ENCODE measurements at regions not wholly inside any gene's neighbourhood (a gene's known extent, or its start where the extent isn't known, plus 50 kb on each side); places are given as distances from the start of the nearest gene placed in this dataset.

GRCh38 chr20:12833861-12834260 is 174.9 kb upstream of the SPTLC3 start:
- CTCF ChIA-PET, result interaction anchor here (1.5 kb wide), 1 partner anchor 90 kb away, joined by 3 read pairs; no protein-coding TSS in a partner anchor
- Mint-ChIP-seq H3K4me3 (ENCODE audit: unreplicated experiment) (no peak overlapping the region), H3K4me1 (ENCODE audit: insufficient read depth, unreplicated experiment) (no peaks in the 10 kb centered on the region), H3K9me3 (ENCODE audit: unreplicated experiment) (no peaks in the 10 kb centered on the region), H3K27ac (ENCODE audit: low read depth, unreplicated experiment) (no peak overlapping the region), H3K27me3 (ENCODE audit: insufficient read depth, unreplicated experiment) (no peaks in the 10 kb centered on the region), H3K36me3 (ENCODE audit: insufficient read depth, unreplicated experiment) (no peaks in the 10 kb centered on the region)
- no TSS peak for BruUV-seq (replicated peaks)
- TF ChIP-seq CTCF (IDR thresholded peaks at IDR 0.05; ENCODE audit: unreplicated experiment), result no peak
- intact Hi-C loops (cut with micrococcal nuclease), result no loop called here
- no peak for DNase-seq (ENCODE audit: unreplicated experiment)
- POLR2A ChIA-PET, result no interaction called here

- no peak for DNase-seq (ENCODE audit: unreplicated experiment)
- no peak overlapping the region for H3K27ac Mint-ChIP-seq (ENCODE audit: low read depth, unreplicated experiment)
- no TSS peak for BruUV-seq (replicated peaks)
- TF ChIP-seq CTCF (IDR thresholded peaks at IDR 0.05; ENCODE audit: unreplicated experiment), result no peak
- intact Hi-C loops (cut with micrococcal nuclease), result no loop called here
- CTCF ChIA-PET, result interaction anchor here (0.6 to 1.1 kb wide), 2 partner anchors 28 to 1322 kb away, joined by 3 to 4 read pairs; no protein-coding TSS in a partner anchor
- peaks cover 13% of the 10 kb centered on the region for H3K27me3 Mint-ChIP-seq (ENCODE audit: insufficient read depth, unreplicated experiment)
- H3K9me3 Mint-ChIP-seq (ENCODE audit: unreplicated experiment), result no peaks in the 10 kb centered on the region
- POLR2A ChIA-PET, result no interaction called here
- H3K4me1 Mint-ChIP-seq (ENCODE audit: insufficient read depth, unreplicated experiment), result no peaks in the 10 kb centered on the region
- H3K36me3 Mint-ChIP-seq (ENCODE audit: insufficient read depth, unreplicated experiment), result no peaks in the 10 kb centered on the region
- no peak overlapping the region for H3K4me3 Mint-ChIP-seq (ENCODE audit: unreplicated experiment)
Measured at GRCh38 chr20:12835999-12836398, 172.8 kb upstream of the SPTLC3 start.

- ChIA-PET POLR2A (no interaction called here), CTCF (interaction anchor here (0.6 to 0.9 kb wide), 4 partner anchors 57 to 1180 kb away, joined by 3 to 4 read pairs (median 3); no protein-coding TSS in a partner anchor)
- Mint-ChIP-seq H3K9me3 (ENCODE audit: unreplicated experiment) (no peaks in the 10 kb centered on the region), H3K36me3 (ENCODE audit: insufficient read depth, unreplicated experiment) (no peaks in the 10 kb centered on the region), H3K4me1 (ENCODE audit: insufficient read depth, unreplicated experiment) (no peaks in the 10 kb centered on the region), H3K4me3 (ENCODE audit: unreplicated experiment) (no peak overlapping the region), H3K27ac (ENCODE audit: low read depth, unreplicated experiment) (no peak overlapping the region), H3K27me3 (ENCODE audit: insufficient read depth, unreplicated experiment) (peaks cover 23% of the 10 kb centered on the region)
- intact Hi-C loops (cut with micrococcal nuclease), result no loop called here
- BruUV-seq (replicated peaks), result no TSS peak
- no peak for DNase-seq (ENCODE audit: unreplicated experiment)
- no peak for TF ChIP-seq CTCF (IDR thresholded peaks at IDR 0.05; ENCODE audit: unreplicated experiment)
Measured at GRCh38 chr20:12837646-12838045, 171.1 kb upstream of the SPTLC3 start.

GRCh38 chr20:12838261-12838866 is 170.4 kb upstream of the SPTLC3 start:
- intact Hi-C loops (cut with micrococcal nuclease), result no loop called here
- ChIA-PET CTCF (interaction anchor here (0.8 to 1.8 kb wide), 3 partner anchors 14 to 480 kb away, joined by 3 to 5 read pairs (median 3); no protein-coding TSS in a partner anchor), POLR2A (no interaction called here)
- H3K4me3 Mint-ChIP-seq (ENCODE audit: unreplicated experiment), result no peak overlapping the region
- no peaks in the 10 kb centered on the region for H3K4me1 Mint-ChIP-seq (ENCODE audit: insufficient read depth, unreplicated experiment)
- H3K9me3 Mint-ChIP-seq (ENCODE audit: unreplicated experiment), result no peaks in the 10 kb centered on the region
- no TSS peak for BruUV-seq (replicated peaks)
- no peaks in the 10 kb centered on the region for H3K36me3 Mint-ChIP-seq (ENCODE audit: insufficient read depth, unreplicated experiment)
- TF ChIP-seq CTCF (IDR thresholded peaks at IDR 0.05; ENCODE audit: unreplicated experiment), result peak; percentile 32
- peaks cover 28% of the 10 kb centered on the region for H3K27me3 Mint-ChIP-seq (ENCODE audit: insufficient read depth, unreplicated experiment)
- DNase-seq (ENCODE audit: unreplicated experiment), result peak; percentile 8
- no peak overlapping the region for H3K27ac Mint-ChIP-seq (ENCODE audit: low read depth, unreplicated experiment)

All from MCF 10A (cell line).